Parathyroid adenoma (tissue), 2 donors: ENCODE measurements at regions not wholly inside any gene's neighbourhood (a gene's known extent, or its start where the extent isn't known, plus 50 kb on each side); places are given as distances from the start of the nearest gene placed in this dataset.

Source experiments
- H2AFZ ChIP-seq: fragments of 300-600 bp; sonication (generic); one replicate; pipeline ENCODE4 v1.7.0; 2017; ENCODE audit warnings: antibody characterized with exemption, mild to moderate bottlenecking
- H3K27ac ChIP-seq: fragments of 300-600 bp; sonication (generic); one replicate; pipeline ENCODE4 v1.7.0; 2017
- H3K27me3 ChIP-seq: fragments of 300-600 bp; sonication (generic); one replicate; pipeline ENCODE4 v1.7.0; 2017; ENCODE audit warnings: low read length; ENCODE audit not compliant: control insufficient read depth, insufficient read depth
- H3K36me3 ChIP-seq: fragments of 300-600 bp; sonication (generic); one replicate; pipeline ENCODE4 v1.7.0; 2017; ENCODE audit warnings: low read length; ENCODE audit not compliant: control insufficient read depth, insufficient read depth
- H3K4me1 ChIP-seq: fragments of 300-600 bp; sonication (generic); one replicate; pipeline ENCODE4 v1.7.0; 2017; ENCODE audit warnings: control low read depth
- H3K4me2 ChIP-seq: fragments of 300-600 bp; sonication (generic); one replicate; pipeline ENCODE4 v1.7.0; 2017; ENCODE audit warnings: low read length
- H3K4me3 ChIP-seq: fragments of 300-600 bp; sonication (generic); one replicate; pipeline ENCODE4 v1.7.0; 2017; ENCODE audit warnings: low read depth, low read length
- H3K79me2 ChIP-seq: fragments of 300-600 bp; sonication (generic); one replicate; pipeline ENCODE4 v1.7.0; 2017; ENCODE audit warnings: control low read depth
- H3K9ac ChIP-seq: fragments of 300-600 bp; sonication (generic); one replicate; pipeline ENCODE4 v1.7.0; 2017; ENCODE audit warnings: mild to moderate bottlenecking
- H3K9me3 ChIP-seq: fragments of 300-600 bp; sonication (generic); one replicate; pipeline ENCODE4 v1.7.0; 2017; ENCODE audit warnings: low read length; ENCODE audit not compliant: control insufficient read depth
- TF ChIP-seq, protein P1 (sequence below): fragments of 300-600 bp; sonication (generic); IDR thresholded peaks from one replicate; pipeline ENCODE4 v1.7.0; 2017; ENCODE audit warnings: antibody characterized with exemption, mild to moderate bottlenecking
- donor health status: primary hyperparathyroidism.

DNA sequence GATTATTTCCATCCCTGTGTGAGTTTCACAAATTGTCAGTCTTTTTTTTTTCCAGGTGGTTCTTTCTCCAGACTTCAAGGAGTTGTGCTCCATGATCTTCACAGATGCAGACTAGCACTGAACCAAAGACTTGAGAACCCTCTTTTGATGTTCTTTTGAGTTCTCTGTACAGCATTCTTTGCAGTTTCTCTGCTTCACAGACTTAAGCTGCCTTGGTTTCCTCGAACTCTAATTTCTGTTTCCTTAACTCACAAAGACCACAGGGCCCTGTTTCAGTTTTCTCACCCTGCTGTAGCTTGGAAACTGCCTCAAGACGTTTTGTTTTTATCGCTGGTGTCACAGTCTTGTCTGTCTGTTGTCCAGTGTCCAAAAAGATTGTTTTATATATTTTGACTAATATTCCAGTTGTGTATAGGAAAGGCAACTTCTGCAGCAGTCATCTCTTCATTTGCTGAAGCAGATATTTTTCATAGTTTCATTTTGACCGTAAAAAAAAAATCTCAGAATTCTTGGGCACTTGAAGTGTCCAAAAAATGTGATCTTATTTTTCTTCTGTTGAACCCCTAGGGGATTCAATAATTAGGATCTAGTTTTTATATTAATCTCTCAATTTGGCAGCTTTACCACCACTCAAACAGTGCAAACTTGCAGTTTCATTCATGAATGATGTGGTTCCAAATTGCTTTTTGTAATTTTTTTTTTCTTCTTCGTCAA is 97.0 kb upstream of the MC4R start:
- Histone ChIP-seq H3K9ac (no peak overlapping the region), H3K4me1 (no peaks in the 10 kb centered on the region), H2AFZ (no peak overlapping the region), H3K4me2 (no peak overlapping the region), H3K36me3 (no peaks in the 10 kb centered on the region), H3K79me2 (no peaks in the 10 kb centered on the region), H3K27ac (no peak overlapping the region), H3K27me3 (no peaks in the 10 kb centered on the region), H3K9me3 (no peaks in the 10 kb centered on the region), H3K4me3 (no peak overlapping the region)
- TF ChIP-seq, protein P1, sequence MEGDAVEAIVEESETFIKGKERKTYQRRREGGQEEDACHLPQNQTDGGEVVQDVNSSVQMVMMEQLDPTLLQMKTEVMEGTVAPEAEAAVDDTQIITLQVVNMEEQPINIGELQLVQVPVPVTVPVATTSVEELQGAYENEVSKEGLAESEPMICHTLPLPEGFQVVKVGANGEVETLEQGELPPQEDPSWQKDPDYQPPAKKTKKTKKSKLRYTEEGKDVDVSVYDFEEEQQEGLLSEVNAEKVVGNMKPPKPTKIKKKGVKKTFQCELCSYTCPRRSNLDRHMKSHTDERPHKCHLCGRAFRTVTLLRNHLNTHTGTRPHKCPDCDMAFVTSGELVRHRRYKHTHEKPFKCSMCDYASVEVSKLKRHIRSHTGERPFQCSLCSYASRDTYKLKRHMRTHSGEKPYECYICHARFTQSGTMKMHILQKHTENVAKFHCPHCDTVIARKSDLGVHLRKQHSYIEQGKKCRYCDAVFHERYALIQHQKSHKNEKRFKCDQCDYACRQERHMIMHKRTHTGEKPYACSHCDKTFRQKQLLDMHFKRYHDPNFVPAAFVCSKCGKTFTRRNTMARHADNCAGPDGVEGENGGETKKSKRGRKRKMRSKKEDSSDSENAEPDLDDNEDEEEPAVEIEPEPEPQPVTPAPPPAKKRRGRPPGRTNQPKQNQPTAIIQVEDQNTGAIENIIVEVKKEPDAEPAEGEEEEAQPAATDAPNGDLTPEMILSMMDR, result no peak

DNA sequence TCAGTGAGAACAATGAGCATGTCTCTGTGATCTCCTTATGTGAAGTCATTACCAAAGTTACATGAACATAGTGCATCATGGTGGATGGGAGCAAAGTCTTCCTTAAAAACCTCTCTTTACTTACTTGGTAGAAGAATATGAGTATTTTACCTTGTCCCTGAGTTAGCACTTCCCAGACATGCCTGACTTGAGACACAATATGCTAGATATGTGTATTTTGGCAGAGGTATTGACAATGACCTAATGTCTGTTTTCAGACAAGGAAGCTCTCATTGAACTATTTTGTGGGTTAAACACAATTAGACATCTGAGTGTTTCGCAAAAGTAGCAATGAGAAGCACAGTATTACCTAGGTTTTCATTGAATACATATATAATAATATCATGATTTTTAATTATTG is 99.1 kb upstream of the MC4R start:
- Histone ChIP-seq H3K79me2 (no peaks in the 10 kb centered on the region), H3K27me3 (no peaks in the 10 kb centered on the region), H3K9ac (no peak overlapping the region), H3K9me3 (no peaks in the 10 kb centered on the region), H3K27ac (no peak overlapping the region), H3K4me3 (no peak overlapping the region), H3K4me1 (no peaks in the 10 kb centered on the region), H3K4me2 (no peak overlapping the region), H3K36me3 (no peaks in the 10 kb centered on the region), H2AFZ (no peak overlapping the region)
- TF ChIP-seq, protein P1, result no peak

DNA sequence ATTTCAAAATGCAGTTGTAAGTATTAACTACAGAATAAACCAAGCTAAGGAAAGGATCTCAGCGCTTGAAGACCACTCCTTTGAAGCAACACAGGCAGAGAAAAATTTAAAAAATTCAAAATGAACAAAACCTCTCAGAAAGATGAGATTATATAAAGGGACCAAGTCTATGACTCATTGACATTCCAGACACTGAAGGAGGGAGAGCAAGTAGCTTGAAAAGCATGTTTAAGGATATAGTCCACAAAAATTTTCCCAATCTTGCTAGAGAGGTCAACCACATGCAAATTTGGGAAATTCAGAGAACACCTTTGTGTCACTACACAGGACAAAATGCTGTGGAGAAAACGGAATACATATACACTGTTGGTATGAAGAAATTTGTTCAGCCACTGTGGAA is 112.6 kb upstream of the MC4R start:
- no peaks in the 10 kb centered on the region for H3K27me3 ChIP-seq
- H3K36me3 ChIP-seq, result no peaks in the 10 kb centered on the region
- no peaks in the 10 kb centered on the region for H3K9me3 ChIP-seq
- TF ChIP-seq, protein P1, result no peak
- no peaks in the 10 kb centered on the region for H3K4me1 ChIP-seq
- H3K9ac ChIP-seq, result no peak overlapping the region
- no peak overlapping the region for H3K4me3 ChIP-seq
- H3K27ac ChIP-seq, result no peak overlapping the region
- H2AFZ ChIP-seq, result no peak overlapping the region
- no peaks in the 10 kb centered on the region for H3K79me2 ChIP-seq
- H3K4me2 ChIP-seq, result no peak overlapping the region

DNA sequence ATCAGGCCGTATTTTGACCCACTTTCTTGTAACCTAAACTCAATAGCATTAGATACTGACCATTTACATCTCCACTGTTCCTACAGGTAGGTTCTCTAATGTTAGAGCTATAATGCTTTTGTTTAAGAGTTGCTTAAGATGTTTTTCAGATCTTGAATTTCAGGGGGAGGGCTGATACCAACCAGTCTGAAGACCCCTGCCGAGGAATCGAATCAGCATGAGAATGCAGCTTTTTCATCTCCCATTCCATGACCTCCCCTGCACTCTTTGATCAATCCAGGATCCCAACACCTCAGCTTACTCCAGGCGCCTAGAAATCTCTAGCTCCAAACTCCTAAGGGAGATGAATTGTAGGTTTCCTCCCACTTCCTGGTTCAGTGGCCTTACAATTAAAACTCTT is 120.5 kb upstream of the MC4R start:
- H3K27ac ChIP-seq, result no peak overlapping the region
- TF ChIP-seq, protein P1, result no peak
- H3K9ac ChIP-seq, result no peak overlapping the region
- no peak overlapping the region for H2AFZ ChIP-seq
- no peaks in the 10 kb centered on the region for H3K9me3 ChIP-seq
- H3K4me1 ChIP-seq, result no peaks in the 10 kb centered on the region
- no peaks in the 10 kb centered on the region for H3K36me3 ChIP-seq
- H3K4me3 ChIP-seq, result no peak overlapping the region
- no peak overlapping the region for H3K4me2 ChIP-seq
- no peaks in the 10 kb centered on the region for H3K27me3 ChIP-seq
- no peaks in the 10 kb centered on the region for H3K79me2 ChIP-seq

DNA sequence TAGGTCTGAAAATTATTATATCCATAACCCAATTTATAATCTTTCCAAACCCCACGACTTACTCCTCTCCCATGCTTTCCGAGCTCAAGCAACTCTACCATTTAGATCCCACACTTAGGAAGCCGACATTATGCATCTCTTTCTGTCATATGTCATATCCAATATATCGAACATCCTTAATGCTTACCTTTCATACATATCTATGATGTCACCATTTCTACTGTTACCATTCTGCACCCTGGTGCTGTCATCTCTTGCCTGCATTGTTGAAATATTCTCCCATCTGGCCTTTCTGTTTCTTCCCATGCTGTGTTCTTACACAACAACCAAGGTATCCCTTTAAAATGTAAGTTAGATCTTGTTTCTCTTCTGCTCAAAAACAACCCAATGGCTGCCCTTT is 127.1 kb upstream of the MC4R start:
- H3K36me3 ChIP-seq, result no peaks in the 10 kb centered on the region
- TF ChIP-seq, protein P1, result no peak
- no peak overlapping the region for H3K9ac ChIP-seq

More for the DNA sequence above, 127.1 kb upstream of the MC4R start:
- no peak overlapping the region for H2AFZ ChIP-seq
- no peak overlapping the region for H3K4me2 ChIP-seq
- no peak overlapping the region for H3K4me3 ChIP-seq
- H3K27ac ChIP-seq, result no peak overlapping the region
- H3K79me2 ChIP-seq, result no peaks in the 10 kb centered on the region
- H3K27me3 ChIP-seq, result no peaks in the 10 kb centered on the region
- H3K9me3 ChIP-seq, result no peaks in the 10 kb centered on the region
- H3K4me1 ChIP-seq, result no peaks in the 10 kb centered on the region
